ENCODE measurements at regions not wholly inside any gene's neighbourhood (a gene's known extent, or its start where the extent isn't known, plus 50 kb on each side); places are given as distances from the start of the nearest gene placed in this dataset.
A peak's percentile ranks its signal among the peaks of the same experiment; 100 is the strongest.
"Not testable (repeated sequence)": the region's sequence is repeated elsewhere in the genome, so short reads cannot be mapped to it uniquely, and the experiment has no call there.

- H3K4me1 Mint-ChIP-seq, ATAC-seq, H3K36me3 Mint-ChIP-seq, H3K27ac Mint-ChIP-seq, H3K27me3 Mint-ChIP-seq, DNase-seq, POLR2A ChIA-PET, H3K4me3 Mint-ChIP-seq: not testable (repeated sequence)
- H3K9me3 Mint-ChIP-seq: peaks cover 8 to 54% (median 19%) of the 10 kb centered on the region in 9 donors
Measured at GRCh38 chr20:29031262-29031982, 2226.0 kb upstream of the DEFB115 start.

GRCh38 chr20:29044239-29044638, 2213.2 kb upstream of the DEFB115 start:
- H3K9me3 Mint-ChIP-seq: peaks cover 0 to 27% (median 13%) of the 10 kb centered on the region in 9 donors
- POLR2A ChIA-PET, H3K4me3 Mint-ChIP-seq, H3K36me3 Mint-ChIP-seq, H3K4me1 Mint-ChIP-seq, H3K27ac Mint-ChIP-seq, H3K27me3 Mint-ChIP-seq, ATAC-seq, DNase-seq: not testable (repeated sequence)

GRCh38 chr20:29050008-29050606, 2207.4 kb upstream of the DEFB115 start:
- H3K4me1 Mint-ChIP-seq, ATAC-seq, DNase-seq, H3K36me3 Mint-ChIP-seq, H3K27ac Mint-ChIP-seq, H3K27me3 Mint-ChIP-seq, H3K4me3 Mint-ChIP-seq, POLR2A ChIA-PET: not testable (repeated sequence)
- H3K9me3 Mint-ChIP-seq: peaks cover 0 to 30% (median 12%) of the 10 kb centered on the region in 9 donors

- H3K4me1 Mint-ChIP-seq, H3K36me3 Mint-ChIP-seq, H3K4me3 Mint-ChIP-seq, H3K27me3 Mint-ChIP-seq, H3K27ac Mint-ChIP-seq, ATAC-seq, DNase-seq, POLR2A ChIA-PET: not testable (repeated sequence)
- H3K9me3 Mint-ChIP-seq: peaks cover 11 to 44% (median 26%) of the 10 kb centered on the region in 9 donors
Measured at GRCh38 chr20:29057866-29058484, 2199.5 kb upstream of the DEFB115 start.

GRCh38 chr20:29062451-29062850, 2195.0 kb upstream of the DEFB115 start:
- H3K27me3 Mint-ChIP-seq, H3K4me1 Mint-ChIP-seq, H3K4me3 Mint-ChIP-seq, POLR2A ChIA-PET, ATAC-seq, H3K27ac Mint-ChIP-seq: not testable (repeated sequence)
- peaks cover 0 to 30% (median 0%) of the 10 kb centered on the region in 3 donors for H3K36me3 Mint-ChIP-seq
- peak in 1 of 10 donors; percentile 63 for DNase-seq
- H3K9me3 Mint-ChIP-seq: peaks cover 15 to 68% (median 42%) of the 10 kb centered on the region in 9 donors

GRCh38 chr20:29066341-29066740, 2191.1 kb upstream of the DEFB115 start:
- POLR2A ChIA-PET, H3K4me1 Mint-ChIP-seq, DNase-seq, H3K27ac Mint-ChIP-seq, ATAC-seq, H3K4me3 Mint-ChIP-seq, H3K27me3 Mint-ChIP-seq: not testable (repeated sequence)
- Mint-ChIP-seq H3K36me3 (peaks cover 0 to 29% (median 0%) of the 10 kb centered on the region in 3 donors), H3K9me3 (peaks cover 17 to 68% (median 40%) of the 10 kb centered on the region in 9 donors)

- not testable (repeated sequence) for ATAC-seq
Measured at GRCh38 chr20:29073640-29074039, 2183.8 kb upstream of the DEFB115 start.

GRCh38 chr20:29079769-29080690, 2177.4 kb upstream of the DEFB115 start:
- ATAC-seq (peak; percentile 44 to 62), DNase-seq (peak in 1 of 10 donors; percentile 23)

More at GRCh38 chr20:29073640-29074039, 2183.8 kb upstream of the DEFB115 start:
- H3K4me3 Mint-ChIP-seq, H3K4me1 Mint-ChIP-seq, H3K27me3 Mint-ChIP-seq, H3K36me3 Mint-ChIP-seq, POLR2A ChIA-PET, H3K27ac Mint-ChIP-seq, DNase-seq: not testable (repeated sequence)
- peaks cover 6 to 38% (median 22%) of the 10 kb centered on the region in 9 donors for H3K9me3 Mint-ChIP-seq

GRCh38 chr20:29081712-29082111, 2175.8 kb upstream of the DEFB115 start:
- Mint-ChIP-seq H3K4me3 (peak overlapping the region in 3 of 10 donors; percentile 3 to 23 (median 9)), H3K9me3 (peaks cover 12 to 47% (median 25%) of the 10 kb centered on the region in 9 donors), H3K36me3 (peaks cover 0 to 26% (median 0%) of the 10 kb centered on the region in 3 donors)
- POLR2A ChIA-PET, H3K27me3 Mint-ChIP-seq, ATAC-seq, H3K27ac Mint-ChIP-seq, H3K4me1 Mint-ChIP-seq, DNase-seq: not testable (repeated sequence)

More at GRCh38 chr20:29079769-29080690, 2177.4 kb upstream of the DEFB115 start:
- POLR2A ChIA-PET: no interaction called here
- H3K36me3 Mint-ChIP-seq: peaks cover 0 to 19% (median 0%) of the 10 kb centered on the region in 3 donors
- no peaks in the 10 kb centered on the region for H3K27me3 Mint-ChIP-seq
- H3K4me1 Mint-ChIP-seq: peaks cover 0 to 3% (median 0%) of the 10 kb centered on the region in 4 donors
- H3K4me3 Mint-ChIP-seq: peak overlapping the region in 6 of 10 donors; percentile 37 to 87 (median 67)
- H3K27ac Mint-ChIP-seq: peak overlapping the region in 3 of 10 donors; percentile 38 to 69 (median 61)
- peaks cover 9 to 44% (median 20%) of the 10 kb centered on the region in 9 donors for H3K9me3 Mint-ChIP-seq

- H3K27ac Mint-ChIP-seq: no peak overlapping the region
- H3K36me3 Mint-ChIP-seq: peaks cover 0 to 23% (median 3%) of the 10 kb centered on the region in 3 donors
- H3K4me3 Mint-ChIP-seq: no peak overlapping the region
Measured at GRCh38 chr20:29085625-29086024, 2171.8 kb upstream of the DEFB115 start.

GRCh38 chr20:29086145-29086718, 2171.2 kb upstream of the DEFB115 start:
- POLR2A ChIA-PET, H3K4me1 Mint-ChIP-seq, DNase-seq, H3K27me3 Mint-ChIP-seq, H3K4me3 Mint-ChIP-seq, H3K27ac Mint-ChIP-seq, ATAC-seq: not testable (repeated sequence)
- peaks cover 11 to 52% (median 28%) of the 10 kb centered on the region in 9 donors for H3K9me3 Mint-ChIP-seq
- peaks cover 0 to 26% (median 3%) of the 10 kb centered on the region in 3 donors for H3K36me3 Mint-ChIP-seq

More at GRCh38 chr20:29085625-29086024, 2171.8 kb upstream of the DEFB115 start:
- ATAC-seq (no peak), DNase-seq (no peak)
- Mint-ChIP-seq H3K27me3 (no peaks in the 10 kb centered on the region), H3K9me3 (peaks cover 11 to 52% (median 28%) of the 10 kb centered on the region in 9 donors), H3K4me1 (peaks cover 0 to 3% (median 0%) of the 10 kb centered on the region in 4 donors)
- POLR2A ChIA-PET: no interaction called here

GRCh38 chr20:29086938-29087337, 2170.5 kb upstream of the DEFB115 start:
- peaks cover 0 to 27% (median 5%) of the 10 kb centered on the region in 3 donors for H3K36me3 Mint-ChIP-seq
- DNase-seq: no peak
- H3K9me3 Mint-ChIP-seq: peaks cover 11 to 52% (median 29%) of the 10 kb centered on the region in 9 donors
- ATAC-seq: no peak
- no peaks in the 10 kb centered on the region for H3K27me3 Mint-ChIP-seq
- H3K27ac Mint-ChIP-seq: no peak overlapping the region
- no peaks in the 10 kb centered on the region for H3K4me1 Mint-ChIP-seq
- H3K4me3 Mint-ChIP-seq: no peak overlapping the region
- POLR2A ChIA-PET: no interaction called here
